ENCODE measurements at regions not wholly inside any gene's neighbourhood (a gene's known extent, or its start where the extent isn't known, plus 50 kb on each side); places are given as distances from the start of the nearest gene placed in this dataset.
"Not testable (repeated sequence)": the region's sequence is repeated elsewhere in the genome, so short reads cannot be mapped to it uniquely, and the experiment has no call there.

DNA sequence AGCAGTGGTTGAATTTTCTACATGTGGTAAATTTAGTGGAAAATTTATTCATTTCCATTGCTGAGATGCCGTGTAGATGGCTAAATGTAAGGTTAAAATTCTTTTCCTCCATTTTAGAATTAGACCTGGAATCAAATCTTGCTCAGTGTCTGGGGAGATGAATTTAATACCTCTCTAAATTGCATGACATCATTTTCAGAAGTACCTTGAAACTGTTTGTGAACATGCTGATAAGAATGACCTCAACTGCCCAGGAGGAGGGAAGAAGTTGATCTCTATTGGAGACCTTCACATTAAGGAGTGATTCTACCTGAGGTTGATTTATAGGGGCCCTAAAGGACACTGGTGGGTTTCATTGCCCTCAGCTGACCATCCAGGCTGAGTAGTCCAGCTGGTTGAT is 116.7 kb upstream of the EGFLAM start:
- 91 to 97% methylated on average over 1 of the region's 1 CpG for WGBS, 2 donors

DNA sequence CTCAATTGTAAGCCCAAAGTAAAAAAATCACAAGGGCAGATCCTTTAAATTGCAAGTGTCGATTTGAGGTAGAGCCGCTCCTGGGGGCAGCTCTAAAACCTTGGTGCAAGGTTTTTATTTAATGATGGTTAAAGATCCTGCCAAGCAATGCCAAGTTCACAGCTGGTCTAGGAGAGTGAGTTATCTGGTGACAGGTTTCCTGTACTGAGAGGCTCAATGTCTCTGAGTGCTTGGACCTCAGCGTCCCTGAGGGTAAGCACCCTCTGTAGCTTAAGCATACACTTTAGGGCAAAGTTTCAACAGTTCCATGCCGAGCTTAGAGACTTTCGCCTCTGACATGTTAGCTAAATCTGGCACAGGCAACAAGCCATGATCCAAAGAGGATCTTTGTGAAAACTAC is 119.8 kb upstream of the EGFLAM start:
- TF ChIP-seq, protein P1, sequence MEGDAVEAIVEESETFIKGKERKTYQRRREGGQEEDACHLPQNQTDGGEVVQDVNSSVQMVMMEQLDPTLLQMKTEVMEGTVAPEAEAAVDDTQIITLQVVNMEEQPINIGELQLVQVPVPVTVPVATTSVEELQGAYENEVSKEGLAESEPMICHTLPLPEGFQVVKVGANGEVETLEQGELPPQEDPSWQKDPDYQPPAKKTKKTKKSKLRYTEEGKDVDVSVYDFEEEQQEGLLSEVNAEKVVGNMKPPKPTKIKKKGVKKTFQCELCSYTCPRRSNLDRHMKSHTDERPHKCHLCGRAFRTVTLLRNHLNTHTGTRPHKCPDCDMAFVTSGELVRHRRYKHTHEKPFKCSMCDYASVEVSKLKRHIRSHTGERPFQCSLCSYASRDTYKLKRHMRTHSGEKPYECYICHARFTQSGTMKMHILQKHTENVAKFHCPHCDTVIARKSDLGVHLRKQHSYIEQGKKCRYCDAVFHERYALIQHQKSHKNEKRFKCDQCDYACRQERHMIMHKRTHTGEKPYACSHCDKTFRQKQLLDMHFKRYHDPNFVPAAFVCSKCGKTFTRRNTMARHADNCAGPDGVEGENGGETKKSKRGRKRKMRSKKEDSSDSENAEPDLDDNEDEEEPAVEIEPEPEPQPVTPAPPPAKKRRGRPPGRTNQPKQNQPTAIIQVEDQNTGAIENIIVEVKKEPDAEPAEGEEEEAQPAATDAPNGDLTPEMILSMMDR (IDR thresholded peaks at IDR 0.05): no peak
- no peak for TF ChIP-seq POLR2A (IDR thresholded peaks at IDR 0.05)
- no peaks in the 10 kb centered on the region for H3K27me3 ChIP-seq
- WGBS, 2 donors: 63 to 70% methylated on average over 5 of the region's 5 CpGs
- H3K4me1 ChIP-seq: no peaks in the 10 kb centered on the region
- DNase-seq: no peak
- intact Hi-C loops (cut with DNase I): no loop called here
- no peak overlapping the region for H3K4me3 ChIP-seq (replicated peaks in 1 of 3)
- H3K9me3 ChIP-seq: no peaks in the 10 kb centered on the region
- H3K27ac ChIP-seq: no peak overlapping the region
- H3K36me3 ChIP-seq: no peaks in the 10 kb centered on the region

More for the DNA sequence above, 116.7 kb upstream of the EGFLAM start:
- Histone ChIP-seq H3K4me3 (replicated peaks in 1 of 3) (no peak overlapping the region), H3K27ac (no peak overlapping the region), H3K36me3 (no peaks in the 10 kb centered on the region), H3K27me3 (no peaks in the 10 kb centered on the region), H3K9me3 (no peaks in the 10 kb centered on the region), H3K4me1 (no peaks in the 10 kb centered on the region)
- no peak for DNase-seq
- intact Hi-C loops (cut with DNase I): no loop called here
- TF ChIP-seq POLR2A (IDR thresholded peaks at IDR 0.05): no peak
- TF ChIP-seq, protein P1 (IDR thresholded peaks at IDR 0.05): no peak

DNA sequence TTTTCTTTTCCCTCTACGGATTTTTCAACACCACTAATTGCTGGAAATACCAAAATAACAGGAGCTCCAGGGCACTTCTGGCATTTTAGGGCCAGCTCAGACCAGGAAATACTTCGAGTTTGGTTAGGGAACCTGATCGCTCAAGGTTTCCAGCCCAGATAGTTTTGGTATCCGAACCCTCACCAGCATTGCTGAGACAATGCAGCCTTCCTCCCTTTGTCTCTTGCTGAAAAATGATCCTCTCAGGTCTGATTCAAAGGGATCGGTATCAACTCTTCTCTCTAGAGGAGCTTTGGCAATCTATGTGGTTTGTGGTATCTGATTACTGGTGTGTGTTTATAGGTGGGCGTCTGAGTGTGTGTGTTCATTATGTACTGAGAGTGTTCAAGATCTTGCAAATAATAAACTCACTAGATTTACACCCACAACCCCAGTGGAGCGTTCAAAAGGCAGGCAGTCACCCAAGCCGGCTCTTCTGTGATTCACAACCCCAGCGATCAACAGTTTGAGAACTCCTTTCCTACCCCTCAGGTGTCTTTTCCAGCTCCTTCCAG is 122.8 kb upstream of the EGFLAM start:
- Histone ChIP-seq H3K27ac (no peak overlapping the region), H3K27me3 (no peaks in the 10 kb centered on the region), H3K4me3 (replicated peaks in 1 of 3) (no peak overlapping the region), H3K9me3 (no peaks in the 10 kb centered on the region), H3K36me3 (no peaks in the 10 kb centered on the region), H3K4me1 (no peaks in the 10 kb centered on the region)
- no peak for TF ChIP-seq POLR2A (IDR thresholded peaks at IDR 0.05)
- TF ChIP-seq, protein P1 (IDR thresholded peaks at IDR 0.05): no peak
- no peak for DNase-seq
- 66 to 70% methylated on average over 9 of the region's 9 CpGs for WGBS, 2 donors
- intact Hi-C loops (cut with DNase I): no loop called here

DNA sequence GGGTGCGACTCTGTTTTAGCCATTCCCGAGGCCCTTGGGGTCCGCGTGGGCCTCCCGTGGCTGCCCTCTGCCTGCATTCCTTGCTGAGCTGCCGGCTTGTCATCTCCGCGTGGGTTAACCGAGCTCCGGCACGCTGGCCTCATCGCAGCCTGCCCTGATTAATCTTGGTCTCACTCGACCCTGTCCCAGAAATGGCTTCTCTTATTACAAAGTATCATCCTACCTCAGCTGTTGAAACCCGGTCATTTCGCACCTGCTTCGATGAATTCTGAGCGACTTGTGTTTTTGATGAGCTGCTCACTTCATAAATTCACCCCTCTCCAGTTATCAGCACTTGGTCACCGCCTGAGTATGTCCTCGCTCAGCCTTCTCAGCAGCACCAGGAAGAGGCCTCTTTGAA is 123.5 kb upstream of the EGFLAM start:
- TF ChIP-seq, protein P1 (IDR thresholded peaks at IDR 0.05): no peak
- TF ChIP-seq POLR2A (IDR thresholded peaks at IDR 0.05): no peak
- no peaks in the 10 kb centered on the region for H3K9me3 ChIP-seq
- no peaks in the 10 kb centered on the region for H3K36me3 ChIP-seq
- no peaks in the 10 kb centered on the region for H3K27me3 ChIP-seq
- H3K27ac ChIP-seq: no peak overlapping the region
- no peak for DNase-seq
- 74 to 85% methylated on average over 19 of the region's 19 CpGs for WGBS, 2 donors
- intact Hi-C loops (cut with DNase I): no loop called here
- no peaks in the 10 kb centered on the region for H3K4me1 ChIP-seq
- no peak overlapping the region for H3K4me3 ChIP-seq (replicated peaks in 1 of 3)

DNA sequence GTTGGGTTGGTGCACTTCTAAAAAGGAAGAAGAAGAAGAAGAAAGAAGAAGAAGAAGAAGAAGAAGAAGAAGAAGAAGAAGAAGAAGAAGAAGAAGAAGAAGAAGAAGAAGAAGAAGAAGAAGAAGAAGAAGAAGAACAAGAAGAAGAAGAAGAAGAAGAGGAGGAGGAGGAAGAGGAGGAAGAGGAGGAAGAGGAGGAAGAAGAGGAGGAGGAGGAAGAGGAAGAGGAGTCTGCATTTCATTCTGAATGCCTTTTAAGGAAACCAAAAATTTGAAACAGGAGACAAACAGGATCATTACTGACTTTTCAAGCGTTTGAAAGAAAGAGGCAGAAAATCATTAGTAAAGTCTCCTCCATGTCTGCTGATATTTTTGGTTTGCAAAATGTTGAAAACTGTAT is 124.1 kb upstream of the EGFLAM start:
- H3K4me3 ChIP-seq (replicated peaks in 1 of 3); H3K27me3 ChIP-seq; H3K36me3 ChIP-seq; H3K27ac ChIP-seq; DNase-seq; H3K9me3 ChIP-seq; intact Hi-C loops (cut with DNase I); H3K4me1 ChIP-seq: not testable (repeated sequence)
- WGBS, 2 donors: 87 to 89% methylated on average over 1 of the region's 1 CpG

DNA sequence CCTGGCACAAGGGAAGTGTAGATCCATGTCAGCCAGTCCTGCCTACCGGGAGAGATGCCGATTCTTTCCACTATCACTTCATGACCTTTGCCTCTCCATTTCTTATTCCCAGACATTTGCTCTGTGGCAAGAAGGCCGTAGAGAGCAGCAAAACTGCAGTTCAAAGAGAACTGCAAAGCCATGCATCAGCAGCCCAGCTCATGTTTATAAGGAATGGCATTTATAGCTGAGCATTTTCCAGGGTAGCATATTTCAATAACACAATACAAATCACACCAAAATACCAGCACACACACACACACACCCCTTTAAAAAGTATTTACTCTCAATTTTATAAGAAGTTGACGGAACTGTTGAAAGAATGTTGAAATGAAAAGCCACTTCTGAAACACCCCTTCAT is 126.7 kb upstream of the EGFLAM start:
- no peaks in the 10 kb centered on the region for H3K27me3 ChIP-seq
- H3K36me3 ChIP-seq: no peaks in the 10 kb centered on the region
- DNase-seq: no peak
- no peak overlapping the region for H3K27ac ChIP-seq
- intact Hi-C loops (cut with DNase I): no loop called here
- H3K9me3 ChIP-seq: no peaks in the 10 kb centered on the region
- no peak overlapping the region for H3K4me3 ChIP-seq (replicated peaks in 1 of 3)
- 77 to 88% methylated on average over 4 of the region's 4 CpGs for WGBS, 2 donors
- TF ChIP-seq, protein P1 (IDR thresholded peaks at IDR 0.05): no peak
- TF ChIP-seq POLR2A (IDR thresholded peaks at IDR 0.05): no peak
- no peaks in the 10 kb centered on the region for H3K4me1 ChIP-seq

All from thyroid gland (tissue), 4 donors.